ENCODE measurements at regions not wholly inside any gene's neighbourhood (a gene's known extent, or its start where the extent isn't known, plus 50 kb on each side); places are given as distances from the start of the nearest gene placed in this dataset.

DNA sequence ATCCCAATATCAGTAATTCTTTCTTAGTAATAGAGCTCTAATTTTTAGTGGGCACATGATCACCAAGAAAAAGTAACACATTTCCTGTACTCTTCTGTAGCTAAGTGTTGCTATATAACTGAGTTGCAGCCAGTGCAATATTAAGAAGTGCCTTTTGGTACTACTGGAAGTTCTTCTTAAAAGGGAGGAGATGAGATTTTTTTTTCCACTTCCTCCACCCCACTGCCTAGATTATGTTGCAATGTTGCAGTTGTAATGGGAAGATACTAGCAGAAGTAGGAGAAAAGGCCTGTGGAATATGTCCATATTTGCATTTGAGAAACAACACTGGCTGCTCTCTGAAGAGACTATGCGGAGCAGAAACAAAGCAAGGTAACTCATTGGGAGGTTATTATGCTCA, 280.6 kb upstream of the ANO5 start:
- no peak for TF ChIP-seq ZNF501 (tag by site-specific recombination; IDR thresholded peaks at IDR 0.05)
- no peak for TF ChIP-seq KLF8 (tag by site-specific recombination; IDR thresholded peaks at IDR 0.05)
- TF ChIP-seq ZNF335 (tag by site-specific recombination; conservative IDR thresholded peaks at IDR 0.05), result no peak
- TF ChIP-seq ZNF791 (tag by site-specific recombination; IDR thresholded peaks at IDR 0.05), result no peak
- TF ChIP-seq ZSCAN23 (tag by site-specific recombination; IDR thresholded peaks at IDR 0.05), result no peak
- no peak for TF ChIP-seq ZNF623 (tag by site-specific recombination; IDR thresholded peaks at IDR 0.05)
- TF ChIP-seq GLI2 (tag by site-specific recombination; IDR thresholded peaks at IDR 0.05; ENCODE audit: borderline replicate concordance, low read depth), result no peak
- no peak for TF ChIP-seq ZNF660 (tag by site-specific recombination; IDR thresholded peaks at IDR 0.05)
- no peak for TF ChIP-seq BCL11B (tag by site-specific recombination; IDR thresholded peaks at IDR 0.05; ENCODE audit: low read depth)
- no peak for TF ChIP-seq HOXD13 (CRISPR knock-in tag; IDR thresholded peaks at IDR 0.05; ENCODE audit: borderline replicate concordance)
- TF ChIP-seq ZNF10 (tag by site-specific recombination; IDR thresholded peaks at IDR 0.05), result no peak
- no peak for TF ChIP-seq KLF1 (tag by site-specific recombination; IDR thresholded peaks at IDR 0.05)
- no peak for TF ChIP-seq ZNF350 (tag by site-specific recombination; IDR thresholded peaks at IDR 0.05)
- TF ChIP-seq GLI4 (tag by site-specific recombination; IDR thresholded peaks at IDR 0.05), result no peak
- no peak for TF ChIP-seq ZBTB7A (tag by site-specific recombination; IDR thresholded peaks at IDR 0.05; ENCODE audit: low read depth)
- TF ChIP-seq MZF1 (tag by site-specific recombination; IDR thresholded peaks at IDR 0.05; ENCODE audit: borderline replicate concordance), result no peak
- TF ChIP-seq ZEB2 (tag by site-specific recombination; IDR thresholded peaks at IDR 0.05), result no peak
- no peak for TF ChIP-seq FEZF1 (tag by site-specific recombination; IDR thresholded peaks at IDR 0.05)
- TF ChIP-seq ZNF416 (tag by site-specific recombination; IDR thresholded peaks at IDR 0.05), result no peak
- no peak for TF ChIP-seq ZNF341 (tag by site-specific recombination; IDR thresholded peaks at IDR 0.05; ENCODE audit: low read depth)
- CTCF ChIA-PET, result no interaction called here
- H3K4me3 ChIP-seq (ENCODE audit: low read depth, low read length), result no peak overlapping the region

DNA sequence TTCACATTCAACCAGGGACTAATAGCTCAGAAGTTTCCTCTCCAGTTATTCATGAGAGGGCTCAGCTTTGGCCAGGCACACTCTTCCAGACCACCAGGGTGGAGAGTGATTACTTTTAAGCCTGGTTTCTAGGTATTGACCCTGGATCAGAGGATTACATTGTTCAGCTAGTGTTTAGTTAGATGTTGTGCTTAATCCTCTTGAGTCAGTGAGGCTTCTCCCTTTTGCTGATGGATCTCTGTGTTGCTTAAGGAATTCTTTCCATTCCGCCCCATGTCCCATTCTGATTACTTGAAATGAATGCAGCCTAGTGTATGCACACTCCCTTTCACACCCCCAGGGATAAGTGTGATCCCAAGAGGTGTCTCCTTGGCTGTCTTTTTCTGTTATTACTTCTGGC, 271.7 kb upstream of the ANO5 start:
- CTCF ChIA-PET, result no interaction called here
- TF ChIP-seq ZNF621 (tag by site-specific recombination; IDR thresholded peaks at IDR 0.05) (no peak), ZNF174 (tag by site-specific recombination; IDR thresholded peaks at IDR 0.05) (no peak), ZNF768 (tag by site-specific recombination; IDR thresholded peaks at IDR 0.05) (no peak), ZNF701 (tag by site-specific recombination; IDR thresholded peaks at IDR 0.05) (no peak), ZNF19 (tag by site-specific recombination; IDR thresholded peaks at IDR 0.05; ENCODE audit: low read depth) (no peak), SCRT2 (tag by site-specific recombination; IDR thresholded peaks at IDR 0.05) (no peak), ZNF677 (tag by site-specific recombination; IDR thresholded peaks at IDR 0.05) (no peak), BCL11A (tag by site-specific recombination; IDR thresholded peaks at IDR 0.05; ENCODE audit: low read depth) (no peak)
- TF ChIP-seq, protein P1, sequence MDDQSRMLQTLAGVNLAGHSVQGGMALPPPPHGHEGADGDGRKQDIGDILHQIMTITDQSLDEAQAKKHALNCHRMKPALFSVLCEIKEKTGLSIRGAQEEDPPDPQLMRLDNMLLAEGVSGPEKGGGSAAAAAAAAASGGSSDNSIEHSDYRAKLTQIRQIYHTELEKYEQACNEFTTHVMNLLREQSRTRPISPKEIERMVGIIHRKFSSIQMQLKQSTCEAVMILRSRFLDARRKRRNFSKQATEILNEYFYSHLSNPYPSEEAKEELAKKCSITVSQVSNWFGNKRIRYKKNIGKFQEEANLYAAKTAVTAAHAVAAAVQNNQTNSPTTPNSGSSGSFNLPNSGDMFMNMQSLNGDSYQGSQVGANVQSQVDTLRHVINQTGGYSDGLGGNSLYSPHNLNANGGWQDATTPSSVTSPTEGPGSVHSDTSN (CRISPR knock-in tag; IDR thresholded peaks at IDR 0.05), result no peak
- Histone ChIP-seq H3K27ac (ENCODE audit: extremely low read depth, low read depth, low read length) (no peak overlapping the region), H3K36me3 (ENCODE audit: control insufficient read depth in 2 of 2, insufficient read depth in 1 of 2, low read length in 2 of 2) (no peaks in the 10 kb centered on the region), H3K4me1 (ENCODE audit: control insufficient read depth, insufficient read depth, low read length) (no peaks in the 10 kb centered on the region), H3K9me3 (ENCODE audit: control insufficient read depth, insufficient read depth, low read depth, low read length) (no peaks in the 10 kb centered on the region), H3K4me3 (ENCODE audit: low read depth, low read length) (no peak overlapping the region)
- POLR2A ChIA-PET, result no interaction called here

More for the DNA sequence above, 280.6 kb upstream of the ANO5 start:
- H3K27ac ChIP-seq (ENCODE audit: extremely low read depth, low read depth, low read length), result no peak overlapping the region
- no peaks in the 10 kb centered on the region for H3K4me1 ChIP-seq (ENCODE audit: control insufficient read depth, insufficient read depth, low read length)
- POLR2A ChIA-PET, result no interaction called here
- H3K36me3 ChIP-seq (ENCODE audit: control insufficient read depth in 2 of 2, insufficient read depth in 1 of 2, low read length in 2 of 2), result no peaks in the 10 kb centered on the region
- H3K9me3 ChIP-seq (ENCODE audit: control insufficient read depth, insufficient read depth, low read depth, low read length), result no peaks in the 10 kb centered on the region

Data from HEK293 (cell line).